Keratinocyte (primary cell): ENCODE measurements at regions not wholly inside any gene's neighbourhood (a gene's known extent, or its start where the extent isn't known, plus 50 kb on each side); places are given as distances from the start of the nearest gene placed in this dataset.

Experiments used
- CTCF ChIP-seq, 3 experiments: IDR thresholded peaks in 1 of 3; conservative IDR thresholded peaks in 1 of 3; optimal IDR thresholded peaks in 1 of 3; 2 replicates in 2 of 3; 3 replicates in 1 of 3; pipeline versions ENCODE3 to v1.5.1; 2011; ENCODE audit warnings: low read length in 3 of 3, mild to moderate bottlenecking in 3 of 3, moderate library complexity in 2 of 3, control low read depth in 1 of 3, inconsistent platforms in 1 of 3; ENCODE audit not compliant: insufficient read depth in 2 of 3; ENCODE audit errors: extremely low read depth in 1 of 3
- EZH2 ChIP-seq: IDR thresholded peaks from one replicate; pipeline ENCODE4 v1.6.1; 2012; ENCODE audit warnings: inconsistent platforms, mild to moderate bottlenecking, low read length, moderate library complexity

GRCh38 chr3:5733995-5734394, 546.5 kb downstream of the EDEM1 start:
- no peak for TF ChIP-seq CTCF (optimal IDR thresholded peaks at IDR 0.05 in 1 of 3, IDR thresholded peaks at IDR 0.05 in 1 of 3, conservative IDR thresholded peaks at IDR 0.05 in 1 of 3; ENCODE audit: extremely low read depth in 1 of 3, insufficient read depth in 2 of 3, low read length in 3 of 3)
- no peak for TF ChIP-seq EZH2
